GM12891 (cell line): ENCODE measurements at regions not wholly inside any gene's neighbourhood (a gene's known extent, or its start where the extent isn't known, plus 50 kb on each side); places are given as distances from the start of the nearest gene placed in this dataset.
"Not testable (repeated sequence)": the region's sequence is repeated elsewhere in the genome, so short reads cannot be mapped to it uniquely, and the experiment has no call there.

Source experiments
- POLR2A ChIP-seq: IDR thresholded peaks from 2 replicates; pipeline ENCODE4 v1.6.1; 2011; ENCODE audit warnings: low read depth, low read length, control low read depth
- POLR2AphosphoS5 ChIP-seq: IDR thresholded peaks from 2 replicates; pipeline ENCODE4 v1.6.1; 2011; ENCODE audit warnings: low read depth, low read length, control low read depth

DNA sequence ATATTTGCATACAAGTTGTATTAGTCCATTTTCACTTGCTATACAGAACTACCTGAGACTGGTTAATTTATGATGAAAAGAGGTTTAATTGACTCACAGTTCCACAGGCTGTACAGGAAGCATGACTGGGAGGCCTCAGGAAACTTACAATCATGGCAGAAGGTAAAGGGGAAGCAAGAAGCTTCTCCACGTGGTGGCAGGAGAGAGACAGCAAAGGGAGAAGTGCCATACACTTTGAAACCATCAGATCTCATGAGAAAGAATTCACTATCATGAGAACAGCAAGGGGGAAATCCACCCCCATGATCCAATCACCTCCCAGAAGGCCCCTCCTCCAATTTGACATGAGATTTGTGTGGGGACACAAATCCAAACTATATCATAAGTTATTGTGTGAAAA, 506.7 kb upstream of the DPH6 start:
- TF ChIP-seq POLR2AphosphoS5, POLR2A: not testable (repeated sequence)
